IMR-90 (cell line): ENCODE measurements at regions not wholly inside any gene's neighbourhood (a gene's known extent, or its start where the extent isn't known, plus 50 kb on each side); places are given as distances from the start of the nearest gene placed in this dataset.

ENCODE experiments used
- BHLHE40 ChIP-seq: fragments of 150-350 bp; IDR thresholded peaks from 2 replicates; pipeline ENCODE4 v1.6.1; 2016; ENCODE audit warnings: mild to moderate bottlenecking, low read depth, low read length
- CHD1 ChIP-seq: IDR thresholded peaks from 2 replicates; pipeline ENCODE4 v1.6.1; 2012; ENCODE audit warnings: low read depth, low read length, improper control_type of control experiment
- FOS ChIP-seq: fragments of 150-350 bp; IDR thresholded peaks from 2 replicates; pipeline ENCODE4 v1.6.1; 2016; ENCODE audit warnings: low read depth, low read length
- MAFK ChIP-seq: IDR thresholded peaks from 2 replicates; pipeline ENCODE4 v1.6.1; 2012; ENCODE audit warnings: low read depth, low read length, improper control_type of control experiment
- MAZ ChIP-seq: IDR thresholded peaks from 2 replicates; pipeline ENCODE4 v1.6.1; 2012; ENCODE audit warnings: low read depth, mild to moderate bottlenecking, low read length, improper control_type of control experiment, moderate library complexity, borderline replicate concordance
- MXI1 ChIP-seq: IDR thresholded peaks from 2 replicates; pipeline ENCODE4 v1.6.1; 2012; ENCODE audit warnings: low read depth, mild to moderate bottlenecking, low read length, moderate library complexity, borderline replicate concordance
- POLR2A ChIP-seq: IDR thresholded peaks from 2 replicates; pipeline ENCODE4 v1.6.1; 2012; ENCODE audit warnings: mild to moderate bottlenecking, low read depth, low read length
- RAD21 ChIP-seq: IDR thresholded peaks from 2 replicates; pipeline ENCODE4 v1.6.1; 2012; ENCODE audit warnings: low read length, improper control_type of control experiment
- USF2 ChIP-seq: fragments of 150-350 bp; IDR thresholded peaks from 2 replicates; pipeline ENCODE4 v1.6.1; 2017; ENCODE audit warnings: mild to moderate bottlenecking, antibody characterized with exemption, low read length, low read depth
- TF ChIP-seq, protein P1 (sequence below): conservative IDR thresholded peaks from 2 replicates; pipeline ENCODE4 v1.5.1; 2012; ENCODE audit warnings: mild to moderate bottlenecking, low read depth, low read length, improper control_type of control experiment

GRCh38 chr3:159640225-159640624, 348.4 kb upstream of the IL12A start:
- no peak for TF ChIP-seq CHD1
- TF ChIP-seq POLR2A = no peak
- TF ChIP-seq MAFK = no peak
- TF ChIP-seq, protein P1, sequence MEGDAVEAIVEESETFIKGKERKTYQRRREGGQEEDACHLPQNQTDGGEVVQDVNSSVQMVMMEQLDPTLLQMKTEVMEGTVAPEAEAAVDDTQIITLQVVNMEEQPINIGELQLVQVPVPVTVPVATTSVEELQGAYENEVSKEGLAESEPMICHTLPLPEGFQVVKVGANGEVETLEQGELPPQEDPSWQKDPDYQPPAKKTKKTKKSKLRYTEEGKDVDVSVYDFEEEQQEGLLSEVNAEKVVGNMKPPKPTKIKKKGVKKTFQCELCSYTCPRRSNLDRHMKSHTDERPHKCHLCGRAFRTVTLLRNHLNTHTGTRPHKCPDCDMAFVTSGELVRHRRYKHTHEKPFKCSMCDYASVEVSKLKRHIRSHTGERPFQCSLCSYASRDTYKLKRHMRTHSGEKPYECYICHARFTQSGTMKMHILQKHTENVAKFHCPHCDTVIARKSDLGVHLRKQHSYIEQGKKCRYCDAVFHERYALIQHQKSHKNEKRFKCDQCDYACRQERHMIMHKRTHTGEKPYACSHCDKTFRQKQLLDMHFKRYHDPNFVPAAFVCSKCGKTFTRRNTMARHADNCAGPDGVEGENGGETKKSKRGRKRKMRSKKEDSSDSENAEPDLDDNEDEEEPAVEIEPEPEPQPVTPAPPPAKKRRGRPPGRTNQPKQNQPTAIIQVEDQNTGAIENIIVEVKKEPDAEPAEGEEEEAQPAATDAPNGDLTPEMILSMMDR = no peak
- no peak for TF ChIP-seq BHLHE40
- TF ChIP-seq FOS = no peak
- no peak for TF ChIP-seq MXI1
- TF ChIP-seq USF2 = no peak
- no peak for TF ChIP-seq RAD21
- TF ChIP-seq MAZ = no peak
